ENCODE measurements at regions not wholly inside any gene's neighbourhood (a gene's known extent, or its start where the extent isn't known, plus 50 kb on each side); places are given as distances from the start of the nearest gene placed in this dataset.

DNA sequence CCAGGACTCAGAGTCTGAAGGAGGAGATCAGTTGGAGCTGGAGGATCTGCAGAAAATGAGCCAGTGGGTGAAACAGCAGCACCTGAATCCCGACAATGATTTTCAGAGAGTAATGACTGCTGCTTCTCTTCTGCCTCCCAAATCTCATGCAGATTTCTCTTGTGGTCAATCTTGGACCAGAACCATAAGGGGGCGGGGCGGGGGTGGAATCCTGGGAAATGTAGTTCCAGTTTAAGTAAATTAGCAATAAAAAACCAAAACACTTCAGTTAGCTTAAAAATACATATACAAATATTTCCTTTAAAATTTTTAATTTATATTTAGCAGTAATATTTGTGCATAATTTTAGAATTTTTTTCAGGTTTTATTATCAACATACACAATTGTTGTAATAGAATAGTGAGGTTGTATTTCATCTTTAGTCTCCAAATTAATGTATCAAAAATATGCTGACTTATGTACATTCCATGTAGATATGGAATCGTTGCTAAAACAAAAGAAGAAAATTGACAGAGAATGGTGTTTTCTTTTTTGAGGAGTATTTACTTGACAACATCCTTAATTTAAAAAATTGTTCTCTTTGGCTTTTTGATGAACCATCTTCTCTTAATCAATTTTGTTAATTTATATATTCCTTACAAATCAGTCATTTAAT lies 223.5 kb upstream of the SYT10 start:
- Histone ChIP-seq H3K27me3 (ENCODE audit: low read depth, low read length) (no peaks in the 10 kb centered on the region), H3K79me2 (ENCODE audit: low read length) (no peaks in the 10 kb centered on the region), H3K4me1 (ENCODE audit: low read length) (no peaks in the 10 kb centered on the region), H3K27ac (ENCODE audit: low read length) (no peak overlapping the region), H3K4me2 (ENCODE audit: low read length) (no peak overlapping the region), H3K9ac (ENCODE audit: low read length) (no peak overlapping the region), H2AFZ (ENCODE audit: low read depth, low read length) (no peak overlapping the region), H3K4me3 (ENCODE audit: low read length) (no peak overlapping the region), H4K20me1 (ENCODE audit: insufficient read depth, low read length) (no peaks in the 10 kb centered on the region), H3K36me3 (replicated peaks; ENCODE audit: low read depth, low read length) (no peaks in the 10 kb centered on the region), H3K9me3 (ENCODE audit: insufficient read depth, low read length) (no peaks in the 10 kb centered on the region)
- no peak for TF ChIP-seq EZH2phosphoT487 (IDR thresholded peaks at IDR 0.05; ENCODE audit: low read depth)
- no peak for TF ChIP-seq CTCF (IDR thresholded peaks at IDR 0.05; ENCODE audit: low read depth, low read length)

GRCh38 chr12:33669349-33669748 lies 229.7 kb upstream of the SYT10 start:
- no peaks in the 10 kb centered on the region for H3K36me3 ChIP-seq (replicated peaks; ENCODE audit: low read depth, low read length)
- no peaks in the 10 kb centered on the region for H3K9me3 ChIP-seq (ENCODE audit: insufficient read depth, low read length)
- no peaks in the 10 kb centered on the region for H4K20me1 ChIP-seq (ENCODE audit: insufficient read depth, low read length)
- TF ChIP-seq EZH2phosphoT487 (IDR thresholded peaks at IDR 0.05; ENCODE audit: low read depth) (no peak), CTCF (IDR thresholded peaks at IDR 0.05; ENCODE audit: low read depth, low read length) (no peak)
- no peaks in the 10 kb centered on the region for H3K4me1 ChIP-seq (ENCODE audit: low read length)
- no peak overlapping the region for H3K27ac ChIP-seq (ENCODE audit: low read length)
- H3K9ac ChIP-seq (ENCODE audit: low read length) = no peak overlapping the region
- H3K4me3 ChIP-seq (ENCODE audit: low read length) = no peak overlapping the region
- no peaks in the 10 kb centered on the region for H3K27me3 ChIP-seq (ENCODE audit: low read depth, low read length)
- H3K79me2 ChIP-seq (ENCODE audit: low read length) = no peaks in the 10 kb centered on the region
- H3K4me2 ChIP-seq (ENCODE audit: low read length) = no peak overlapping the region
- no peak overlapping the region for H2AFZ ChIP-seq (ENCODE audit: low read depth, low read length)

DNA sequence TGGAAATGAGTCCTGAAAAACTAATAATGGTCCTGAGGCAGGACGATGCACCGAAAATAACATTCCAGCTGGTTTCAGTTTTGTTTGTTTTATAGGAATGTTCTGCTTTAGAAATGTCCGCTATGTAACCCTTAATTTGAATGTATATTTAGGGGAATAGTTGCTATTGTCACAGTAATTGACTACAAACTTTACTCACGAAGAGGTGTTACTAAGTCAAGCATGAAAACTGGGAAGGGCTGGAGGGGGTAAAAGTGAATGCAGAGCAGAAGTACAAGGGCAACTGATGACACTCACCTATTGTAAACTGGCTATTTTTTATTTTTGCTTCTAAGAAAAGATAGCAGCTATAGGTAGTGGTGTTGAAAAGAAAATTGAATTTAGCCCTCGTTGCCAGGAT lies 230.7 kb upstream of the SYT10 start:
- Histone ChIP-seq H3K4me1 (ENCODE audit: low read length) (no peaks in the 10 kb centered on the region), H3K27me3 (ENCODE audit: low read depth, low read length) (no peaks in the 10 kb centered on the region), H3K36me3 (replicated peaks; ENCODE audit: low read depth, low read length) (no peaks in the 10 kb centered on the region), H3K4me3 (ENCODE audit: low read length) (no peak overlapping the region), H3K79me2 (ENCODE audit: low read length) (no peaks in the 10 kb centered on the region), H3K27ac (ENCODE audit: low read length) (no peak overlapping the region), H3K9me3 (ENCODE audit: insufficient read depth, low read length) (no peaks in the 10 kb centered on the region), H2AFZ (ENCODE audit: low read depth, low read length) (no peak overlapping the region), H3K9ac (ENCODE audit: low read length) (no peak overlapping the region), H3K4me2 (ENCODE audit: low read length) (no peak overlapping the region), H4K20me1 (ENCODE audit: insufficient read depth, low read length) (no peaks in the 10 kb centered on the region)
- TF ChIP-seq EZH2phosphoT487 (IDR thresholded peaks at IDR 0.05; ENCODE audit: low read depth) = no peak
- TF ChIP-seq CTCF (IDR thresholded peaks at IDR 0.05; ENCODE audit: low read depth, low read length) = no peak

- Histone ChIP-seq H3K4me2 (ENCODE audit: low read length) (no peak overlapping the region), H3K27me3 (ENCODE audit: low read depth, low read length) (no peaks in the 10 kb centered on the region), H3K79me2 (ENCODE audit: low read length) (no peaks in the 10 kb centered on the region), H3K9ac (ENCODE audit: low read length) (no peak overlapping the region), H4K20me1 (ENCODE audit: insufficient read depth, low read length) (no peaks in the 10 kb centered on the region), H3K4me3 (ENCODE audit: low read length) (no peak overlapping the region), H3K36me3 (replicated peaks; ENCODE audit: low read depth, low read length) (no peaks in the 10 kb centered on the region), H3K4me1 (ENCODE audit: low read length) (no peaks in the 10 kb centered on the region), H3K27ac (ENCODE audit: low read length) (no peak overlapping the region), H3K9me3 (ENCODE audit: insufficient read depth, low read length) (no peaks in the 10 kb centered on the region), H2AFZ (ENCODE audit: low read depth, low read length) (no peak overlapping the region)
- no peak for TF ChIP-seq CTCF (IDR thresholded peaks at IDR 0.05; ENCODE audit: low read depth, low read length)
- no peak for TF ChIP-seq EZH2phosphoT487 (IDR thresholded peaks at IDR 0.05; ENCODE audit: low read depth)
Measured at GRCh38 chr12:33671676-33672075, 232.1 kb upstream of the SYT10 start.

Data from OCI-LY3 (cell line).